HepG2 (cell line): ENCODE measurements at regions not wholly inside any gene's neighbourhood (a gene's known extent, or its start where the extent isn't known, plus 50 kb on each side); places are given as distances from the start of the nearest gene placed in this dataset.
A peak's percentile ranks its signal among the peaks of the same experiment; 100 is the strongest.

ENCODE experiments used
- FOXA3 ChIP-seq: IDR thresholded peaks from 2 replicates; pipeline ENCODE4 v1.6.1; 2016; ENCODE audit warnings: missing genetic modification reagents, missing compliant biosample characterization
- GLI4 ChIP-seq: sonication (generic); formaldehyde crosslinking; IDR thresholded peaks from 2 replicates; pipeline ENCODE4 v1.5.1; 2020; ENCODE audit warnings: missing genetic modification reagents, mild to moderate bottlenecking, moderate library complexity, borderline replicate concordance
- HMGXB4 ChIP-seq, 2 experiments: sonication (generic) in 1 of 2; formaldehyde crosslinking in 1 of 2; IDR thresholded peaks; 2 replicates each; pipeline versions ENCODE4 v1.4.0 to v1.6.1; 2018 to 2020; ENCODE audit warnings: missing genetic modification reagents in 2 of 2, borderline replicate concordance in 1 of 2, low read depth in 1 of 2, mild to moderate bottlenecking in 1 of 2, missing biosample characterization in 1 of 2
- IRF1 ChIP-seq: sonication (generic); formaldehyde crosslinking; IDR thresholded peaks from 2 replicates; pipeline ENCODE4 v1.4.0; 2020; ENCODE audit warnings: low read depth, mild to moderate bottlenecking, missing genetic modification reagents
- MEIS1 ChIP-seq: sonication (generic); formaldehyde crosslinking; IDR thresholded peaks from 2 replicates; pipeline ENCODE4 v1.9.0; 2021; ENCODE audit warnings: mild to moderate bottlenecking, missing genetic modification reagents, moderate library complexity, borderline replicate concordance
- MXI1 ChIP-seq: IDR thresholded peaks from 3 replicates; pipeline ENCODE4 v1.6.1; 2012; ENCODE audit warnings: low read depth, low read length, inconsistent platforms, borderline replicate concordance
- MYC ChIP-seq: sonication (generic); formaldehyde crosslinking; IDR thresholded peaks from 2 replicates; pipeline ENCODE4 v1.9.0; 2021; ENCODE audit warnings: missing genetic modification reagents, borderline replicate concordance
- TOPORS ChIP-seq: sonication (generic); formaldehyde crosslinking; IDR thresholded peaks from 2 replicates; pipeline ENCODE4 v1.8.0; 2023; ENCODE audit warnings: mild to moderate bottlenecking, missing genetic modification reagents
- ZBTB25 ChIP-seq: IDR thresholded peaks from 2 replicates; pipeline ENCODE4 v1.6.1; 2018; ENCODE audit warnings: missing genetic modification reagents
- ZFY ChIP-seq: sonication (generic); formaldehyde crosslinking; IDR thresholded peaks from 2 replicates; pipeline ENCODE4 v1.4.0; 2020; ENCODE audit warnings: missing genetic modification reagents
- ZNF24 ChIP-seq: fragments of 450-650 bp; IDR thresholded peaks from 2 replicates; pipeline ENCODE4 v1.6.1; 2017; ENCODE audit warnings: antibody characterized with exemption, mild to moderate bottlenecking
- ZNF251 ChIP-seq: sonication (generic); formaldehyde crosslinking; IDR thresholded peaks from 2 replicates; pipeline ENCODE4 v1.9.0; 2021; ENCODE audit warnings: mild to moderate bottlenecking, missing genetic modification reagents
- ZNF281 ChIP-seq: sonication (generic); formaldehyde crosslinking; IDR thresholded peaks from 2 replicates; pipeline ENCODE4 v1.4.0; 2020; ENCODE audit warnings: missing genetic modification reagents, borderline replicate concordance
- ZNF329 ChIP-seq: sonication (generic); formaldehyde crosslinking; IDR thresholded peaks from 2 replicates; pipeline ENCODE4 v1.9.0; 2021; ENCODE audit warnings: low read depth, mild to moderate bottlenecking, missing genetic modification reagents
- ZNF33A ChIP-seq: sonication (generic); formaldehyde crosslinking; IDR thresholded peaks from 2 replicates; pipeline ENCODE4 v1.5.1; 2020; ENCODE audit warnings: missing genetic modification reagents, mild to moderate bottlenecking, moderate library complexity, borderline replicate concordance
- ZNF343 ChIP-seq: sonication (generic); formaldehyde crosslinking; IDR thresholded peaks from 2 replicates; pipeline ENCODE4 v1.4.0; 2020; ENCODE audit warnings: mild to moderate bottlenecking, missing genetic modification reagents
- ZNF496 ChIP-seq: sonication (generic); formaldehyde crosslinking; IDR thresholded peaks from 2 replicates; pipeline ENCODE4 v1.8.1; 2023; ENCODE audit warnings: mild to moderate bottlenecking, moderate library complexity, missing genetic modification reagents; ENCODE audit not compliant: insufficient replicate concordance
- ZNF530 ChIP-seq: sonication (generic); formaldehyde crosslinking; IDR thresholded peaks from 2 replicates; pipeline ENCODE4 v1.5.0; 2020; ENCODE audit warnings: low read depth, mild to moderate bottlenecking, missing genetic modification reagents
- ZNF569 ChIP-seq: sonication (generic); formaldehyde crosslinking; IDR thresholded peaks from 2 replicates; pipeline ENCODE4 v1.5.0; 2020; ENCODE audit warnings: mild to moderate bottlenecking, missing genetic modification reagents, moderate library complexity, borderline replicate concordance
- ZNF570 ChIP-seq: sonication (generic); formaldehyde crosslinking; IDR thresholded peaks from 2 replicates; pipeline ENCODE4 v1.4.0; 2020; ENCODE audit warnings: mild to moderate bottlenecking, missing genetic modification reagents, borderline replicate concordance
- ZNF780A ChIP-seq: sonication (generic); formaldehyde crosslinking; IDR thresholded peaks from 2 replicates; pipeline ENCODE4 v1.8.0; 2022; ENCODE audit warnings: mild to moderate bottlenecking, missing genetic modification reagents, moderate library complexity
- TF ChIP-seq, protein P1 (sequence below): sonication (generic); formaldehyde crosslinking; IDR thresholded peaks from 2 replicates; pipeline ENCODE4 v1.5.0; 2020; ENCODE audit warnings: missing genetic modification reagents

DNA sequence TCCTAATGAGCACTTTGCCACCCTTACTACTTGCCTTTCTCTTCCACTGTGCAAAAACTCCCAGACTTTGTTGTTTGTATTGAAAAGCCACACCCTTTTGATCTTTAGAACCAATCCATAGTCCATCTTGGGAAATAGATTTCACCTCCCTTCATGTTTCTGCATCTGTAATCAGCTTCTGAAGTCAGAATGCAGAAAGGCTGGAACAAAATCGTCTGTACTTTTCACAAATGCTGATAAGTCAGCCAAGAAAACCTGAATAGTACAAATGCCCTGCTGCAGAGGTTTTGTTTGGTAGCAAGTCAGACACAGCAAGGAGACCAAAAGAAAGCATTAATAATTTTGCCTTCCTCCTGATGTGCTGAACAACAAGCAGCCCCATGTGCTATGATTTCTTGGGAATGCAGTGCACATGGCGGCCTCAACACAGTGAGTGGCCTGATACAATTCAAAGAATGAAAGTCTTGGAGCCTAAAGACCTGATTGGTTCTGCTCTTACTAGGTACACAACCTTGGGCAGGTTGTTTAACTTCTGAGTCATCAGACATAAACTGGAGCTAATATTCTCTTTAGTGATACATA is 59.2 kb upstream of the STK32A start (continued):
- TF ChIP-seq TOPORS (CRISPR knock-in tag): no peak
- no peak for TF ChIP-seq ZNF530 (CRISPR knock-in tag)
- TF ChIP-seq ZNF570 (CRISPR knock-in tag): no peak
- TF ChIP-seq ZNF33A: no peak
- TF ChIP-seq ZNF343 (CRISPR knock-in tag): peak; percentile 46; the same call in 1 of the 2 replicates
- TF ChIP-seq IRF1 (CRISPR knock-in tag): no peak
- no peak for TF ChIP-seq GLI4
- no peak for TF ChIP-seq HMGXB4 (CRISPR knock-in tag; IDR thresholded peaks at IDR 0.05; ENCODE audit: borderline replicate concordance in 1 of 2, low read depth in 1 of 2)
- peak; percentile 60 for TF ChIP-seq FOXA3
- TF ChIP-seq MYC: no peak
- TF ChIP-seq, protein P1, sequence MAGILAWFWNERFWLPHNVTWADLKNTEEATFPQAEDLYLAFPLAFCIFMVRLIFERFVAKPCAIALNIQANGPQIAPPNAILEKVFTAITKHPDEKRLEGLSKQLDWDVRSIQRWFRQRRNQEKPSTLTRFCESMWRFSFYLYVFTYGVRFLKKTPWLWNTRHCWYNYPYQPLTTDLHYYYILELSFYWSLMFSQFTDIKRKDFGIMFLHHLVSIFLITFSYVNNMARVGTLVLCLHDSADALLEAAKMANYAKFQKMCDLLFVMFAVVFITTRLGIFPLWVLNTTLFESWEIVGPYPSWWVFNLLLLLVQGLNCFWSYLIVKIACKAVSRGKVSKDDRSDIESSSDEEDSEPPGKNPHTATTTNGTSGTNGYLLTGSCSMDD (CRISPR knock-in tag): no peak
- TF ChIP-seq ZNF569 (CRISPR knock-in tag): no peak
- TF ChIP-seq ZNF24: no peak
- no peak for TF ChIP-seq MEIS1 (CRISPR knock-in tag)
- TF ChIP-seq ZBTB25 (CRISPR knock-in tag): no peak; the same call in 1 of the 2 replicates
- no peak for TF ChIP-seq ZNF780A (CRISPR knock-in tag)
- TF ChIP-seq ZNF496 (CRISPR knock-in tag): no peak
- peak; percentile 65; the same call in 1 of the 3 replicates for TF ChIP-seq MXI1
- no peak for TF ChIP-seq ZNF329
- TF ChIP-seq ZNF251 (CRISPR knock-in tag): no peak
- TF ChIP-seq ZNF281 (CRISPR knock-in tag): no peak
- TF ChIP-seq ZFY: no peak
